ENCODE measurements at regions not wholly inside any gene's neighbourhood (a gene's known extent, or its start where the extent isn't known, plus 50 kb on each side); places are given as distances from the start of the nearest gene placed in this dataset.

GRCh38 chr3:40979962-40980361 is 219.3 kb upstream of the CTNNB1 start:
- TF ChIP-seq CTCF (IDR thresholded peaks at IDR 0.05) (no peak), POLR2A (IDR thresholded peaks at IDR 0.05) (no peak)
